ENCODE measurements at regions not wholly inside any gene's neighbourhood (a gene's known extent, or its start where the extent isn't known, plus 50 kb on each side); places are given as distances from the start of the nearest gene placed in this dataset.

DNA sequence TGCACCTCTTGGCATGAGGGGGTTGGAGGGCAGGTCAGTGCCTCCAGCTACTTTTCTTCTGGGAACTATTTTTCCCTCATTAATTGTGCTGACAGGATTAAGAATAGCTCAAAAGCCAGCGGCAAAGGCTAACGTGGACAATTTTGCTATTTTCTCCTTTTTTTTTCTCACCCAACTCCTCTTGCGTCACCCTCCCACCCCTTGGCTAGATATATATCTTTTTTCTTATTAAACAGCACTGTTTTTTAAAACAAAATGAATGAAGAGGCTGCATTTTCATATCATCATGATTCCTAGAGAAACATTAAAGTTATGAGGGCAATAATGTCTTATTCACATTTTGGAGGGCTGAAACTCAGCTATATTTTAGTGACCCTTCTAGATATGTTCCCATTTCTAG, 251.8 kb upstream of the NFE2L3 start:
- Mint-ChIP-seq H3K4me1 (ENCODE audit: unreplicated experiment) (peaks cover 13% of the 10 kb centered on the region), H3K36me3 (ENCODE audit: low read depth, unreplicated experiment) (no peaks in the 10 kb centered on the region), H3K4me3 (ENCODE audit: unreplicated experiment) (no peak overlapping the region), H3K27ac (ENCODE audit: unreplicated experiment) (no peak overlapping the region), H3K27me3 (ENCODE audit: unreplicated experiment) (no peaks in the 10 kb centered on the region), H3K9me3 (ENCODE audit: unreplicated experiment) (no peaks in the 10 kb centered on the region)
- DNase-seq (ENCODE audit: low spot score) = no peak
- TF ChIP-seq CTCF (IDR thresholded peaks at IDR 0.05; ENCODE audit: unreplicated experiment) = no peak

GRCh38 chr7:25900877-25901276, 251.1 kb upstream of the NFE2L3 start:
- no peak overlapping the region for H3K27ac Mint-ChIP-seq (ENCODE audit: unreplicated experiment)
- no peaks in the 10 kb centered on the region for H3K27me3 Mint-ChIP-seq (ENCODE audit: unreplicated experiment)
- no peak overlapping the region for H3K4me3 Mint-ChIP-seq (ENCODE audit: unreplicated experiment)
- no peak for TF ChIP-seq CTCF (IDR thresholded peaks at IDR 0.05; ENCODE audit: unreplicated experiment)
- no peaks in the 10 kb centered on the region for H3K36me3 Mint-ChIP-seq (ENCODE audit: low read depth, unreplicated experiment)
- DNase-seq (ENCODE audit: low spot score) = no peak
- no peaks in the 10 kb centered on the region for H3K9me3 Mint-ChIP-seq (ENCODE audit: unreplicated experiment)
- H3K4me1 Mint-ChIP-seq (ENCODE audit: unreplicated experiment) = peaks cover 13% of the 10 kb centered on the region

DNA sequence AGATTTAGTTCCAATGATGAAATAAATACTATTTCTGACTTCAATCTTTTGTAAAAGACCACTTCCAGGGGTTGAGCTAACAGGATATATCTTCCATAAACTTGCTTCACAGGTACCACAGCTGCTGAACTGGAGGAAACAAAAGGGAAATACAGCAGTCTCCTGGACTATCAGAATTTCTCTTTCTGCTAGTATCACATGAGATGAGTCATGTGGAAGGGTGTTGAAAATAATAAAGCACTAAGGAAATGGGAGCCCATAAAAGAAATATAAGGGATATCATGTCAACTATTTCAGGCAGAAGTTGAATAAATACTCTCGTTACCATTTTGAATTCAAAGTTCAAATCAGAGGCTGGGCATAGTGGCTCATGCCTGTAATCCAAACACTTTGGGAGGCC, 250.3 kb upstream of the NFE2L3 start:
- DNase-seq (ENCODE audit: low spot score) = no peak
- TF ChIP-seq CTCF (IDR thresholded peaks at IDR 0.05; ENCODE audit: unreplicated experiment) = no peak
- no peak overlapping the region for H3K27ac Mint-ChIP-seq (ENCODE audit: unreplicated experiment)
- no peaks in the 10 kb centered on the region for H3K36me3 Mint-ChIP-seq (ENCODE audit: low read depth, unreplicated experiment)
- H3K27me3 Mint-ChIP-seq (ENCODE audit: unreplicated experiment) = no peaks in the 10 kb centered on the region
- peaks cover 13% of the 10 kb centered on the region for H3K4me1 Mint-ChIP-seq (ENCODE audit: unreplicated experiment)
- H3K4me3 Mint-ChIP-seq (ENCODE audit: unreplicated experiment) = no peak overlapping the region
- H3K9me3 Mint-ChIP-seq (ENCODE audit: unreplicated experiment) = no peaks in the 10 kb centered on the region

DNA sequence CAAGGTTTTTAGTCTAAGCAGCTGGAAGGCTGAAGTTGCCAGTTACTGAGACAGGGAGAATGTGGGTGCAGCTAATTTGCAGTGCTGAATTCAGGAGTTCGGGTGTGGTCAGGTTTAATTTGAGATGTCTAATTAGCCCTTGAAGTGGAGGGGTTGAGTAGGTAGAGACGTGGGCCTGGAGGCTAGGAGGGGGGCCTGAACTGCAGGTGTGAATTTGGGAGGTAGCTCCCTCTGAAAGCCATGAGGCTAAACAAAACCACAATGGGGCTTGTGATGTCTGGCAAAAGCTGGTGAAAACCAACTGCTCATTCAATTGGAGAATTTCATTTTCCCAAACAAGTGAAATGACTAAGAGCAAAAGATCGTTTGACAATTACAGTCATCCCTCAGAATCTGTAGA, 246.0 kb upstream of the NFE2L3 start:
- DNase-seq (ENCODE audit: low spot score) = no peak
- no peak for TF ChIP-seq CTCF (IDR thresholded peaks at IDR 0.05; ENCODE audit: unreplicated experiment)
- Mint-ChIP-seq H3K4me1 (ENCODE audit: unreplicated experiment) (peaks cover 7% of the 10 kb centered on the region), H3K36me3 (ENCODE audit: low read depth, unreplicated experiment) (no peaks in the 10 kb centered on the region), H3K9me3 (ENCODE audit: unreplicated experiment) (no peaks in the 10 kb centered on the region), H3K4me3 (ENCODE audit: unreplicated experiment) (no peak overlapping the region), H3K27ac (ENCODE audit: unreplicated experiment) (no peak overlapping the region), H3K27me3 (ENCODE audit: unreplicated experiment) (no peaks in the 10 kb centered on the region)

- Mint-ChIP-seq H3K4me1 (ENCODE audit: unreplicated experiment) (peaks cover 5% of the 10 kb centered on the region), H3K4me3 (ENCODE audit: unreplicated experiment) (no peak overlapping the region), H3K27ac (ENCODE audit: unreplicated experiment) (no peak overlapping the region), H3K27me3 (ENCODE audit: unreplicated experiment) (no peaks in the 10 kb centered on the region), H3K9me3 (ENCODE audit: unreplicated experiment) (no peaks in the 10 kb centered on the region), H3K36me3 (ENCODE audit: low read depth, unreplicated experiment) (no peaks in the 10 kb centered on the region)
- TF ChIP-seq CTCF (IDR thresholded peaks at IDR 0.05; ENCODE audit: unreplicated experiment) = no peak
- no peak for DNase-seq (ENCODE audit: low spot score)
These were observed 245.2 kb upstream of the NFE2L3 start for GRCh38 chr7:25906760-25907159.
